ENCODE measurements at regions not wholly inside any gene's neighbourhood (a gene's known extent, or its start where the extent isn't known, plus 50 kb on each side); places are given as distances from the start of the nearest gene placed in this dataset.

DNA sequence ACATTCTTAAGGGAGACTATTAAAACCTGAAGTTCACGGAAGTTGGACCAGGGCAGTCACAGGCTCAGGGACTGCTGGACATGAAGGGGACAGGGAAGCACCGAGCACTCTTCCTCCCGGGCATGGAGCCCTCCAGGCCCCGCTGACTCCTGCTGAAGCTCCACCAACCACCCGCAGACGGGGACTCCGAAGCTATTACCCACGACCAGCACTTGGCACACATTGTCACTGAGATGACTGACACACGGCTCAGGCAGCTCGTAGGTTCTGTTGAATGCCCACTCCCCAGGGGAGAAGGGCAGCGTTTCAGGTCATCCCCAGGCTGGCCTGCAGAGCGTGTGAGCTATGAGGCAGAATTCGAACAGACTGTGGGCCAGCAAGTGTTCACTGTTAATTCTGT, 234.8 kb downstream of the NDUFA10 start:
- TF ChIP-seq GATA3 (IDR thresholded peaks at IDR 0.05; ENCODE audit: low read depth, low read length), result no peak
- no peak for TF ChIP-seq GATA2 (IDR thresholded peaks at IDR 0.05; ENCODE audit: low read depth, low read length)

DNA sequence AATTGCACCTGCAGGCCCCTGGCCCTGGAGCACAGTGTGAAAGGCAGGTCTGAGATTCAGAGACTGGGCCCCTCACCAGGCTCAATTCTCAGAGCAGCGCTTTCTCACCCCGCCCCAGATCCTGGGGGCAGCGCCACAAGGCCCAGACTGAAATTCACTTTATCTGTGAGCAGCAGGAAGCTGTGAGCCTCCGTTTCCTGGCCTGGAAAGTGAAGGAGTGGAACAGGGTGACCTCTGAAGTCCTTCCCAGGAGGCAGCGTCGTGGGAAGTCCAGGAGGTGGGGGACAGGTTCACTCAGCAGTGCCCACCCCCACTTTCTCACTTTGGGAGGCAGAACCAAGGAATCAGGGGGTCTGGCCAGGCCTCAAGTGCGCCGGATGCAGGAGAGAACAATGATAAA, 235.4 kb downstream of the NDUFA10 start:
- TF ChIP-seq GATA3 (IDR thresholded peaks at IDR 0.05; ENCODE audit: low read depth, low read length) (no peak), GATA2 (IDR thresholded peaks at IDR 0.05; ENCODE audit: low read depth, low read length) (no peak)

- no peak for TF ChIP-seq GATA2 (IDR thresholded peaks at IDR 0.05; ENCODE audit: low read depth, low read length)
- no peak for TF ChIP-seq GATA3 (IDR thresholded peaks at IDR 0.05; ENCODE audit: low read depth, low read length)
Measured at GRCh38 chr2:239788576-239789098, 236.5 kb downstream of the NDUFA10 start.

DNA sequence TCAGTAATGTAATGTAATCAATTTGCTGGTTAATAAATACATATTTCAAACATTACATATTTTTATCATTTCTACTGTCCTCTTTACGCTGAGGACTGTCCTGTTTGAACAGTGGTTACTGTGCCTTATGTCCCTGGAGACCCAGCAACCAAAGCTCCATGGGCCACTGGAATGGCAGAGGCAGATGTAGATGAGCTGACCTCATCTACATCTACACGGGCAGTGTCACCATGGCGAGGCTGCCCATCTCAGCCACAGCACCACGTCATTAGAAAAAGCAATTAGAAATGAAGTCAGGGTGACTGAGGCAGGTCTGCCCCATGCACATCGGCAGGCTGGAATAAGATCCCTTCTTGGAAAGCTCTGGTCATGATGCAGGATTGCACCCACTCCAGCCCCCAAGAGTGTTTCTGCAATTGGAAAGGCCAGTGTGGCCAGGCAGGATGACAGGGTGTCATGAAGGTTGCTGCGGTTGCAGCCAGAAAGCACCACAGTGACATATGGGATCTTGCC, 237.5 kb downstream of the NDUFA10 start:
- no peak for TF ChIP-seq GATA2 (IDR thresholded peaks at IDR 0.05; ENCODE audit: low read depth, low read length)
- no peak for TF ChIP-seq GATA3 (IDR thresholded peaks at IDR 0.05; ENCODE audit: low read depth, low read length)

GRCh38 chr2:239786791-239787190, 238.4 kb downstream of the NDUFA10 start:
- no peak for TF ChIP-seq GATA2 (IDR thresholded peaks at IDR 0.05; ENCODE audit: low read depth, low read length)
- TF ChIP-seq GATA3 (IDR thresholded peaks at IDR 0.05; ENCODE audit: low read depth, low read length), result no peak

- TF ChIP-seq GATA2 (IDR thresholded peaks at IDR 0.05; ENCODE audit: low read depth, low read length) (no peak), GATA3 (IDR thresholded peaks at IDR 0.05; ENCODE audit: low read depth, low read length) (no peak)
Measured at GRCh38 chr2:239781454-239781853, 243.7 kb downstream of the NDUFA10 start.

- no peak for TF ChIP-seq GATA3 (IDR thresholded peaks at IDR 0.05; ENCODE audit: low read depth, low read length)
- TF ChIP-seq GATA2 (IDR thresholded peaks at IDR 0.05; ENCODE audit: low read depth, low read length), result no peak
Measured at GRCh38 chr2:239780236-239780994, 244.7 kb downstream of the NDUFA10 start.

- TF ChIP-seq GATA2 (IDR thresholded peaks at IDR 0.05; ENCODE audit: low read depth, low read length) (no peak), GATA3 (IDR thresholded peaks at IDR 0.05; ENCODE audit: low read depth, low read length) (no peak)
Measured at GRCh38 chr2:239779584-239779983, 245.6 kb downstream of the NDUFA10 start.

- TF ChIP-seq GATA3 (IDR thresholded peaks at IDR 0.05; ENCODE audit: low read depth, low read length) (no peak), GATA2 (IDR thresholded peaks at IDR 0.05; ENCODE audit: low read depth, low read length) (no peak)
Measured at GRCh38 chr2:239778861-239779558, 246.1 kb downstream of the NDUFA10 start.

- no peak for TF ChIP-seq GATA3 (IDR thresholded peaks at IDR 0.05; ENCODE audit: low read depth, low read length)
- no peak for TF ChIP-seq GATA2 (IDR thresholded peaks at IDR 0.05; ENCODE audit: low read depth, low read length)
Measured at GRCh38 chr2:239778042-239778851, 246.9 kb downstream of the NDUFA10 start.

DNA sequence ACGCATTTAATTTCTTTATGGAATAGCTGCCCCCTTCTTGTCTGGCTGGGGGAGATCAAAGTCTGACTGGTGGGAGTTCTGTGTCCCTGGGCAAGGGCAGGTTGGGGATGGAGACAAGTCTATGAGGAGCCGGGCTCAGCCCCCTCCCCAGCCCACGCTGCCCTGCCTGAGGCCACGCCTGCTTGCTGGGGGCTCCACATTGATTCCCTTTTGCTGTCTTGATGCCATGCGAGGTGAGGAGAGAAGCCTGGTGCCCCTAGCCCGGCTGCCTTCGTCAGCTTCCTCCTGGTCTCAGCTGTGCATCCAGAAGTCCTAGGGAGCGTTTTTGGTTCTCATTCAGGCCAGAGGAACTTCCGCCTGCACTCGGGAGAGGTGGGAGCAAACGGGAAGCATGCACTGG, 247.9 kb downstream of the NDUFA10 start:
- no peak for TF ChIP-seq GATA2 (IDR thresholded peaks at IDR 0.05; ENCODE audit: low read depth, low read length)
- TF ChIP-seq GATA3 (IDR thresholded peaks at IDR 0.05; ENCODE audit: low read depth, low read length), result no peak

DNA sequence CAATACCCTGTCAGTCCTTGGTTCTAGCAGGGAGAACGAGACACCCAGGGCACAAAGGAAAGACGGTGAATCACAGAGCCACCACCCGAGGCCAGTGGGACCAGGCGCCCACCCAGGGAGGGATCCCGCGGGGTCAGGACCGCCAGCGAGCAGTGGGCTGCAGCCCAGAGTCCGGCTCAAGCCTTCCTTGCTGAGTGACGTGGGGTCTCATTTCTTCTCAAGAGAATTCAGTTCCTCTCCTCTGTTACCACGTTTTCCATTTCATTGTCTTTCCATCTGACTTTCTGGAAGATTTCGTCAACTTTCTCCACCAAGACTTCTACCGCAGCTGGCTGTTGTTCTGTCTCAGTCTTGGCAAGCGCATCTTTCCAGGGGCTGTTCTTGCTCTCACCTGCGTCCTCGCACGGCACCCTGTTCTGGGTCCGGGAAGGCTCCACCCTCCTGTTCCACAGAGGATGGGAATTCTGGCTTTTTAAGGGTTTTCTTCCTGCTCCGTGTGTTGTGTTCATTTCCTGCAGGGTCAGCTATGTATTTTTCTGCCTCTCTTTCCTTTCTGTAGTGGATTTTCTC, 248.6 kb downstream of the NDUFA10 start:
- no peak for TF ChIP-seq GATA3 (IDR thresholded peaks at IDR 0.05; ENCODE audit: low read depth, low read length)
- no peak for TF ChIP-seq GATA2 (IDR thresholded peaks at IDR 0.05; ENCODE audit: low read depth, low read length)

DNA sequence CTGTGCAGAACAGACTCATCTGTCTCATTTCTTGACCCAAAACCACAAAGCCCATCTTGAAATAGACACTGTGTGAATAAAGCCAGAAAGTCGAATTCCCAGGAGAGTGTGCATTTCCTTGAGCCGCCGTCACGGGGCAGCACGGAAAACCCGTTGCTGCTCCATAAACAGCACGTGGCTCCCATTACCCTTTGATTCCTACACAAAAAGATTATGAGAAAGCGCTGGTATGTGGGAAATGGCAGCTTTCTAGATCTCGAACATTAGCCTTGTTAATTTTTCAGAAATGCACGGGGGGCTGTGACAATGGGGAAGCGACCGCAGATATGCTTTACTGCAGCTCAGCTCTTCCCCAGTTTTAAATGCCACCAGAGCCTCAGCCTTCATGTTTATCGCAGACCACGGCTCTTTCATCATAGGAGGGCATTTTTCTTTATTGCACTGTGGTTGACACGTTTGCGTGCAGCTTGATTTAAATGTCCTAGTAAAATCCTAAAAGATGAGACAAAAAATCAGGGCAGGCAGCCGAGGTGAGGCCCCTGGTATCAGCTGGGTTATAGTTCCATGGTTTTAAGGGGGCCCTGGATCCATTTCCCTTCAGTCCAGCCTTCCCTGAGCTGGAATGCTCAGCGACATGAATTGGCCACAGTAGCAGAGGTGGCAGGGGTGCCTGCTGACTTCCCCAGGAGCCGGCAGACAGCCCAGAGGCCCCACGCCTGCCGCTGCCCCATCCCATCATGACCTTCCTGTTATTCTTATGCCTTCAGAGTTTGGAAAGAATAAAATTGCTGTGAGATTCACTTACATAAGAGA, 249.3 kb downstream of the NDUFA10 start:
- TF ChIP-seq GATA2 (IDR thresholded peaks at IDR 0.05; ENCODE audit: low read depth, low read length) (no peak), GATA3 (IDR thresholded peaks at IDR 0.05; ENCODE audit: low read depth, low read length) (no peak)

Data from SH-SY5Y (cell line).